ENCODE measurements at regions not wholly inside any gene's neighbourhood (a gene's known extent, or its start where the extent isn't known, plus 50 kb on each side); places are given as distances from the start of the nearest gene placed in this dataset.
"Not testable (repeated sequence)": the region's sequence is repeated elsewhere in the genome, so short reads cannot be mapped to it uniquely, and the experiment has no call there.

DNA sequence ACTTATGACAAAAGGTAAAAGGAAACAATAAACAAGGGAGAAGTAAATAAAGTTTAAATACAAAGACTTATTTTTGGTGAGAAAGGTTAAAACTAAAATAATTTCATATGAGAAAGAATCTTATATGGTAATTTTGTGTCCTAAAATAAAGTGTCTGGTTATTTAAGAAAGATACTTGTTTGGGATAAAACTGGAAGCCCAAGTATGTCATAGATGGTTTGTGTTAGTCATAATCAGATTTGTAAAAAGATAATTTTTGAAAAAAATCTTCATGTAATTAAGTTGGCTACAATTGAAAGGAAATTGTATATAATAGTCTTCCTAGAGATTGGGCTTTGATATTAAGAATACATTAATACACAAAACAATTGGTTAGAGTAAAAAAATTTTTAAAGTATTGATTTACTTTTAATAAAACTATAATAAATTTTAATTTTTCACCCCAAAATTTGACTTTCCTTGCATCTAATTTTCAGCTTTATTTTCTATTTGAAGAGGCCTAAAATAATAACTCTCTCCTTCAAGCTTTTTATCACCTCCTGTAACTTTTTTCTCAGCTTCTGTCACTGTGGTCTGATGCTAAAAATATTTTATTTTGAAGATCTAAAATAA is 315.6 kb downstream of the SLITRK5 start:
- DNase-seq: no peak

DNA sequence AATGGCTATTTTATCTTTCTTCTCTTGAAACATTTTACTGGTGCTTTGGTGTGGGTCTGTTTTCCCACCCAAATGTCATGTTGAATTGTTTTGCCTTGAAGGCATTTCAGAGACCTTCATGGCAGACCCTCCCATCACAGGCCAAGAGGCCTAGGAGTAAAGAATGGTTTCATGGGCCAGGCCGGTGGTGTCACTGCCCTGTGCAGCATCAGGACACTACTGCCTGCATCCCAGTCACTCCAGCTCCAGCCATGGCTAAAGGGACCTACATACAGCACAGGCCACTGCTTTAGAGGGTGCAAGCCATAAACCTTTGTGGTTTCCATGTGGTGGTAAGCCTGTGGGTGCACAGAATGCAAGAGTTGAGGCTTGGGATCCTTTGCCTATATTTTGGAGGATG is 326.9 kb downstream of the SLITRK5 start:
- no peak for DNase-seq

DNA sequence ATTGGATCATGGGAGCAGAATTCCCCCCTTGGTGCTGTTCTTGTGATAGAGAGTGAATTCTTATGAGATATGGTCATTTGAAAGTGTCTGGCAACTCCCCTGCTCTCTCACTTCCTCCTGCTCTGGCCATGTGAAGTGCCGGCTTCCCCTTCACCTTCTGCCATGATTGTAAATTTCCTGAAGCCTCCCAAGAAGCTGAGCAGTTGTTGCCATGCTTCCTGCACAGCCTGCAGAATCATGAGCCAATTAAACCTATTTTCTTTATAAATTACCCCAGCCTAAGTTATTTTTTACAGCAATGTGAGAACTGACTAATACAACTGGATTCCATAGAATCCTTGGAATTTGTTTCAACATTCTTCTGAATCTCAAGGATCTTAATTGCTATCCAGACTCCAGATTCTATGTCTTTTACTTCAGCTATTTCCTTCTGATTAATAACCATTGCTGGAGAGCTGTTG is 328.1 kb downstream of the SLITRK5 start:
- no peak for DNase-seq

DNA sequence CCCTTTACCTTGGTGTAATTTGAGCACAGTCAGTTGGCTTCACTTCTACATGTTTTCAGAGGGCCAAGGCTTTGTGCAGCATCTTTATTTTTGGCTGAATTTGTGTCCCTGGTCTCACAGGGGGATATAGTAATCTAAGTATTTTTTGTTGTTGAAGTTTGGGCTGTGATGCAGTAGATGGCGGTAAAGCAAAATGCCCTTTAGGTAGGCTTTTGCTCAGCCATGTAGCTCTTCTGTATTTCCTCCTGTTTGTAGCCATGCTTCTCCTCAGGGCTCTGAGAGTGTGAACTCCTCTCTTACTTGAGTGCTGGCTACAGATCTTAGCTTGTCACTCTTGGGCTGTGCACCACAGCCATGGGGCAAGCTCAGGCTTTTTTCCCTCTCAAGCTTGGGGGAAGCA is 328.6 kb downstream of the SLITRK5 start:
- no peak for DNase-seq

DNA sequence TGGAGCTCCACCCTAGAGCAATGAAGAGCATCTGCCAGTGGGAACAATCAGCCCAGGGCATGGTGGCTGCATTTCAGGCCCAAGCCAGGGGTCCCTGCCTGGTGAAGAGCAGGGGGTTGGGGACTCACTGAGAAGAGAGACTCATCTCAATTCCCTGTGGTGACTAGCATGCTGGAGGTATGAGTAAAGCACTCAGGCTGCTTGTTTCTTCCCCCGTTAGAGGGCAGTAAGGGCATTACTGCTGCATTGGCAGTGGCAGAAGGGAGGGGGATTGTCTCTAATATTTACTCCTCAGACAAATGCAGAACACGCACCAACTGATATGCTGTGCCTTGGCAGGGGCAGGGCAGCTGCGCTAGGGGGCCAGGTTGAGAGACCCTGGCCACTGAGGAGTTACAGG is 329.1 kb downstream of the SLITRK5 start:
- no peak for DNase-seq

DNA sequence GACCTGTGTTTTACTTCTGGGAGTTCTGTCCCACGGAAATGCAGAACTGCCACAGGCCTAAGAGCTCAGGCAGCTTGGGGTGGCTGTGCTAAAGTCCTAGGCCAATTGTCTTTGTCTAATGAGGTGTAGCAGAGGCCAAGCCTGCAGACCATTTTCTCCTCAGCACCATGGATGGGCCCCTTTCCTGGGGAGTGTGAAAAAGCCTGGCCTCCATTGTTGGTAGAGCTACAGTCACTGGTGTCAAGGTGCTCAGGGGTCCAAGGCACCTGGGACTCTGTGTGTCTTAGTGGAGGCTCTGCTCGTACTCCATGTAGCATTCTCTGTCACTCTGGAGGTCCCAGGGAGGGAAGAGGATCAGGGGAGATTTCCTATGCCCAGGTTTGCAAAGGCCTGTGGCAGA is 329.6 kb downstream of the SLITRK5 start:
- no peak for DNase-seq

DNA sequence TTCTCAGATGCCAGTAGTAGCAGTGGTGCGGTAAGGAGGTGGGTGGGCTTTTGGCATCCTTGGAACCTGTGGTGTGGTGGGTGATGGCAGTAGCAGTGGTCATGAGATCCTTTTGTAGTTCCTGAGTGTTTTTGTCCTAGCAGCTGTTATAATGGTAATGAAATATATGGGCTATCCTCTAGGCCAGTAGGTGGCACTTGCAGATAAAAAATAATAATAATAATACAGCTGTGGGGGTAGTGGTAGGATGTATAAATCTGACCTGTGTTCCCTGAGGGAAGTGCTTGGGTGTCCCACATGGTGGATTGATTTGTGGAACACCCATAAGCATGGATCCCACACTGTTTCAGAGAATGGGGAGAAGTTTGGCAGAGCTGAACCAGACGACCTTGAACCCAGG is 334.0 kb downstream of the SLITRK5 start:
- no peak for DNase-seq

DNA sequence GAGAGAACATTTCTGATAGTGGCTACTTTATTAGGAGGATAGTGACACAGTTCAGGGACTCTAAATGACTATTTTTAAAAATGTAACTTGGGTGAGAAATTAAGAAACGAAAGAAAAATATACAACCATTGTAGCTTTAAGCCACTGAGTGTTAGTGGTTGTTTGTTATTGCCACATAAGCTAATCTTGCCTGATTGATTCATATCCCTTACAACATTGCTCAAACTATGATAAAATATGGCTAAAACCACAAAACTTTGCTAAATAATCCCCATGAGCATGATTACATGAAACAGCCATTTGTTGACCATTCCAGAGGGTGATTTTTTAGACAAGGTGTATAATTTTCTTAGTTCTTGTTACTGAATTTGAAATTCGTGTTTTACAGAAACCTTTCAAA is 343.4 kb downstream of the SLITRK5 start:
- DNase-seq: no peak

DNA sequence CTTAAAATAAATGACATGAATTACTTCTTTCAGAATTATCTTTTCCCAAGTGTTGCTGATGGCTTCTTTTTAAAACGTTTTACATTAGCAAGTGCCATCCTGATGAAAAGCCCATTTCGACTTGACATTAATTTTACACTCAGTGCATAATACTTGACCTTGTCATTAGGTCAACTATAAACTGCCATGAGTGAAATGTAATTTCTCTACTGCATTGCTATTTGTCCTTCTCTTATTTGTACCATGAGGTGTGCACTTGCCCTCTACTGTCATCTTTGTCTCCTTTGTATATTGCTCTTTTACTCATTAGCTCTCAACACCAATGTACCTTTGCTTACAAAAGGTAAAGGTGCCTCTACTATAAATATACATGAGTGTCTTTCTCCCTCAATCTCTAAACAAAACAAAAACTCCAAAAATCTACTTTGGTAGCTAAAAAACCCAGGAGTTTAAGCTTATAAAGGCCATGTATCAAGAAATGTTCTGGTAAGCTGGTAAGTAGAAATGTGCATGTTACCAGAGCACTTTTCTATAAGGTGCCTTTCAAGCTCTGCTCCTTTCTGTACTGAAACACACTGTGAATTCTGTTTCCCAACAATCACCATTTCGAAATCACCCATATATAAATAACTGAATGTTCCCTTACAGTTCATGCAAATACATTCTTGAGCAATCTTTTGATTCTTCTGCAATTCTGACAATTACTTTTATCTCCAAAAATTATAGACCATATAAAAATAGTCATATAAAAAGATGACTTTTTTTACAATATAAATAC is 351.4 kb downstream of the SLITRK5 start:
- no peak for DNase-seq

DNA sequence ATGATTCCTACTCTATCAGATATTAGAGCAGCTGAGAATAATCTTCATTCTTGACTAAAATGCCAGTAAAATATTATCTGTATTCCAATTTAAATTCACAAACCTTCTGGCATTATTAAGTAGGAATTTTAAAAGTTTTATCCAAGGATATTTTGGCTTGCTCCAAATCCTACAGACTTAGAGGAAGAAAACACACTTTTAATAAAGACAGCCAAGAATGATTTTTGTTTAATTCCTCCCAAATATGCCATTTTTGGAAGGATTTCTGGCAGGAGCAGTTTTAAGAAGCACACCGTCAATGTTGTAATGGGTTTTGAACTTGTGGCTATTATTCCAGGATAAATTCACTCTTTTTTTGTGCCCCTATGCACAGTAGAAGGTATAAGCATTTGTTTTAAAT is 355.1 kb downstream of the SLITRK5 start:
- DNase-seq: no peak

DNA sequence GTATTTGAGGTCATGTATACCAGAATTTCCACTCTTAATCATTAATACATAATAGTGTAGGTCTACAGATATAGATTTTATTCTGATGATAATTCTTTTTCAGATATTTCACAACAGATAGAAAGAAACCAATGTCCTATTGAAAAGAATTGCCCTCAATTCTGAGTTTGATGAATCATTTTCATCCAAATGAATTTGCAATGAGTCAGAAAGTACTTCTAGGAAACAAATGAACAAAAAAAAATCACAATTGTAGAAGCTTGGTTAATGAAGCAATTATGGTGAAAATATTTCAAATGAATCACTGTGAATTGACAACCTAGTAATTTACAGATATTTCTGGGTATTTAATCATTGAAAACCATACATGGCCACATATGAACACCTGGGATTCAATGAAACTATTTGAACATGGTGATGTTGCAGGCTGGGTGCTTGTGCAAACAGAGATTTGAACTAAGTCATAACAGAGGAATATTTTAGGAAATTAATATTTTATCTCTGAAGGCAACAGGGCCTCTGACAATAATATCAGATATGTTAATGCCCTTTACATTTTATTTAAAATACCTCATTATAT is 360.9 kb downstream of the SLITRK5 start:
- no peak for DNase-seq

DNA sequence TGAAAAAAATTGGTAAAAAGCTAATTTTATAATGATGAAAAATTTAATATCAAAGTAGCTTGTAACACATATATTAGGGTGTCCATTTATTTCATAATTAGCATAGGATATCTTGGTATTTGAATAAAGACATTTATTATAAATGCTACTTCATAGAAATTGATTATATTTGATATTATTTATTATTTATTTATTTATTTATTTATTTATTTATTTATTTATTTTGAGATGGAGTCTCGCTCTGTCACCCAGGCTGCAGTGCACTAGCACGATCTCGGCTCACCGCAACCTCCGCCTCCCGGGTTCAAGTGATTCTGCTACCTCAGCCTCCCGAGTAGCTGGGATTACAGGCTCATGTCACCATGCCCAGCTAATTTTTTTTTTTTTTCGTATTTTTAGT is 365.0 kb downstream of the SLITRK5 start:
- not testable (repeated sequence) for DNase-seq

DNA sequence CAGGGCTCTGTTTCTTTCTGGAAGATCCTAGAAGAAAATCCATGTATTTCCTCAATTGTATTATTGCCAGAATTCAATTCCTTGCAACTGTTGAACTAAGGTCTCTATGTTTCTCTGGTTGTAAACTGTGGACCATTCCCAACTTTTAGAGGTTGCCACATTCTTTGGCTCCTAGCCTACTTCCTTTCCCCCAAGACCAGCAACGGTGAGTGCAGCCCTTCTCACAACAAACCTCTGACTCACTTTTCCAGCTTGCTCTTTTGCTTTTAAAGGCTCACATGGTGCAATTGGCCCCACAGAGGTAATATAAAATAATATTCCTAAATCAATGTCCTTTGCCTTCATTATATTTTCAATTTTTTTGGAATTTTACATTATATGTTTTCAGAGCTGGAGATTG is 371.3 kb downstream of the SLITRK5 start:
- DNase-seq: no peak

DNA sequence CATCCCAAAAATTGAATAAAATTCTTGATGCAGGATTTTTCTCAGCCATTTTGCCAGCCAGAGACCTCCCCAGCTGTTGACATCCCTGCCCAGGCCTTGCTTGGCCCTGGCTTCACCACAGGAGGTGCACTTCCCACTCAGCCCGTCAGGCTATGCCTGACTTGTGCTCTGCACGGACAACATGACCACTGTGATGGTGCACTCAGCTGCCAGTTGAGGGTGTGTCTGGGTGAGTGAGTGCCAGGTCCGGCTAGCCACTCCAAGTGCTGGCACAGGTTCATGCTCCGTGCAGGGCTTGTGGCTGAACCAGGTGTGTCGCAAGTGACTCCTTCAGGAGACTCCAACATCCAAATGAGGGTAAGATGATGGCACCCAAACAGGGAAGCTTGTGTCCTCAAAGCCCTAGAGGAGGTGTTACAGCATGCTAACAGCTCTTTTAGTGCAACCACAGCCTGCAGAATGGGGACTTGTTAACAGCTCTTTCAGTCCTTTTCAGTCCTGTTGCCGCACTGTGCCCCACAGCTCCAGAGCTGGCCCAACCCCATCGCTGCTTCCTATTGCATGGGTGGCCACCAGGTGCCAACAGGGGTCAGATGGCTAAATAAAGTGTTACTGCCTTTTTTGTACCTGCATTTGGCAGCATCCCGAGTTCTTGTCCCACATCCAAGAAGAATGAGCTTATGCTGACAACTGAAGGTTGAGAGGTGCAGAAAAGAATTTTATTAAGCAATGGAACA is 380.7 kb downstream of the SLITRK5 start:
- DNase-seq: no peak

DNA sequence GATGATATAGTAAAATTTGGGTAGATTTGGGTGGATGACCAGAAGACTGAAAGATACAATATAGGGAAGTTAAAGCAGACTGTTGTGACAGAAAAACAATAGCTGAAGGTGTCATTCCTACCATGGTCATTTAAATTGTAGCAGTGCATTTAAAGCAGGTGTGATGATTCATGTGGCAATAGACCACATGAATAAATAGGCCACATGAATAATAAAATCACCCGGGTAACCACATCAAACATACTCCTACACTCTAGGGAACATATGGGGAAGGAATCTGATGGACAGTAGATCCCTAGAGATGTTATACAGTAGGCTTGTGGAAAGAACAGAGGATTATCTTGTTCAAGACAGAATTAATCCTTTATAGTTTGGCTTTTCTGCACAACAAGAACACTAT is 392.6 kb downstream of the SLITRK5 start:
- no peak for DNase-seq

DNA sequence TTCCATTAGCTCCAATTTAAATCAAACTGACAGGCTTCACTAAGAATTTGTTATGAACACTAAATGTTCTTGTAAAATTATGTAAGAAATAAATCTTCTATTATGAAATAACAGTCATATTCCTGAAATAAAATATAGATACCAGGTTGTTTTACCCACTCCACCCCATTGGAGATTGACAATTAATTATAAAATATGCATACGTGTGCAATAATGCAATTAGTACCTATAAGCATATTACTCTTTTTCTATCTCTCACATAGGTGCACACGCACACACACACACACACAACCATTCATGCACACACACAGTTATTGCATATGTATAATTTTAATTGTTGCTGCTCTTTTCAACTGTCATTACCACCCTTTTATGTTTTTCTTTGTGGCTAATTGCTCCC is 395.7 kb downstream of the SLITRK5 start:
- DNase-seq: no peak

DNA sequence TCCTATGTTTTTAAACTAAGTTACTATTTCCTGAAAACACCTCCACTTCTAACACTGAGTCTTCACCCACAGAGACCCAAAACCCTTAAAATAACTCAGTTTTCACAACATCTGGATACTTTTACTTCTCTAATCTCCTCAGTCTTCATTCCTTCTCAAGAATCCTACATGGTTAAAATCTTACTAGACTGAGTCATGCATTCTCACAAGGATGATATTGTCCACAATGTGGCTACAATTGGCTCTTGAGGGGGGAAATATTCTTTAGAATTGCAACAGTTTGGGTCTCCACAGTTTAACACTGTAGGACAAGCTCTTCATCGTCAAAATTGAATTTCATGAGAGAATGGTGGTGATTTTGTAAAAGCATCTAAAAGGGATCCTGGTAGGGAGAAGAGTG is 397.1 kb downstream of the SLITRK5 start:
- no peak for DNase-seq

DNA sequence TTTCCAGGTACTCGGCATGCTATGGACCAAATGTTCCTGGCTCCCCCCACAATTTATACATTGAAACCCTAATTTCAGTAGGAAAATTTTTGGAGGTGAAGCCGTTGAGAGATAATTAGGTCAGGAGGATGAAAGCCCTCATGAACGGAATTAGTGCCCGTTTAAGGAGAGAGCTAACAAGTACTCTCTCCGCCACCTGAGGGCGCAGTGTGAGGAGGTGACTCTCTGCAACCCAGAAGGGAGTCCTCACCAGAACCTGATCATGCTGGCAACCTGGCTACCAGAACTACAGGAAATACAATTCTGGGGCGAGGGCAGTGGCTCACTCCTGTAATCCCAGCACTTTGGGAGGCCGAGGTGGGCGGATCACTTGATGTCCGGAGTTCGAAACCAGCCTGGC is 397.8 kb downstream of the SLITRK5 start:
- no peak for DNase-seq

DNA sequence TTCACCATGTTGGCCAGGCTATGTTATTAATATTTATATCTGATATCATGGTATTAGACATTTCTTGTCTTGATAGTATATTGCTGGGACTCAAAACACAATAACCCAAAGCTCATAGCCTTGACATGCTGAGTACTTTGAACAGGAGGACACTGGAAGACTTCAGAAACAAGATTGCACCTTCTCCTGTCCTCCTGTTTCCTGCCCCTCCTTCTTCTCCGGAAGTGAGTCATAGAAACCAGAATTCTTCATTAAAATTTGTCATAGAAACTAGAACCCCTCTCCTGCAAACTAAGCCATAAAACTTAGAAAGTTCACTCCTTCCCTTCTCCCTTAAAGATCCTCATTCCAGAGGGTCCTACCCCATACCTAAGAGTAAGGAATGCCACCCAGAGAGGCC is 400.2 kb downstream of the SLITRK5 start:
- no peak for DNase-seq

DNA sequence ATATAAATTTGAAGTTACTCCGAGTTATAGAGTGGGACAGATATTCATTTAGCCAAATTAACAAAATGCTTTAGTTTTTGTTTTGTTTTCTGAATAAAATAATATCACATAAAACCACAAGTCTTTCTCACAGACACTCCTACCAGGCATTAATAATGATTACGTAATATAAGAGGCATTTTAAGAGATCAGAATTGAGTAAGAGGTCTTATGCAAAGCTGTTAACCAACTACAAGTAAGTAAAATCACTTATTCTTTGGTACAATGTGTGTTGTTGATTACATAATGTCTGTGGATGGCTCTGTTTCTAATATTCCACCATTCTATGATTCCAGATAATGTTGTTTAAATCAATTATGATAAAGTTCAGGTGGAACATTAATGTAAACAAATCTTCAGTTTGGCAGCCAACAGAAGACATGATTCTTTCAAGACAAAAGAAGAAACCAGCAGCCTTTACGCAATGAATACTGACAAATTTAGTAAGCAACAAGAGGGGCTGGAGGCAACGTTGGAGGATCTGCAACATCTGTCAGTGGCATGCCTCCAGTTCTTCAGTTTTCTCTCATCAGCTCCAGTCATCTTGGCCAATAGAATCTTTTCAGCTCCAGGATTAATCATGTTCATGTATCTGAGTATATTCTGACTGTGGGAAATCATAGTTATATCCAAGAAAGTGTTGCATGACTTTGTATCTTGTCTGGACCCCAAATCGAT is 403.8 kb downstream of the SLITRK5 start:
- no peak for DNase-seq

DNA sequence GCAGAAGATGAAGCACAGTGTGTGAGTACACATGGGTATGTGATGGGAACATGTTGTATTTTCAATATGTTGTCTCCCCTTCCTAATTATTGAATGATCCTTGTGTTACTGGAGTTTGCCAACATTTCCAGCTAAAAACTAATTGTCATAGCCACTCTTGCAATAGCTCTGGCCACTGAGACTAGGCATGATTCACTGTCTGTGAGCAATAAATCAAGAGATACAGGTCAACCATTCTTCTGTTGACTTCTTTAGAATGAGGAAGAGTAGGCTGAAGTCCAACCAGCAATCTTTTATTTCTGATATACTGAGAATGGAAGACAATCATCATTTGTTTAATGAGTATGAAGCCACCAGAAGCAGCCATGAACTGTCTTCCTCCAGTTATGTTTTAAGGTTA is 413.9 kb downstream of the SLITRK5 start:
- no peak for DNase-seq

DNA sequence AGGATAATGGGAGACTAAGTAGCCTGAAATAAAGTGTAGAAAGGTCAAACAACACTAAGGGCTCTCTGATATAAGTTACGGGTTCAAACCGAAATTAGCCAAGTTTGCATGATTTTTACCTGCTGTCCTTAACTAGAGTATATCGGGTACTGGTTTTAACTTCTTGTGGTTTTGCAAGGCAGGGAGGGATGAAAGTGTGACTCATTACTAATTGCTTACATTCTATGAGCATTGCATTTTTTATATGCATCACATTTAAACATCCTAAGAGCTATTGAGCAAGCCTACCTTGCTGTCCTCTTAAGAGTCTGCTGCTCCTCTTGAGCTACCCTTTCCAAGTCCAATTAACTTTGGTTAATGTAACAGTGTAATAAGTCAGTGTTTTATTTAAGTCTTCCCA is 415.4 kb downstream of the SLITRK5 start:
- no peak for DNase-seq

DNA sequence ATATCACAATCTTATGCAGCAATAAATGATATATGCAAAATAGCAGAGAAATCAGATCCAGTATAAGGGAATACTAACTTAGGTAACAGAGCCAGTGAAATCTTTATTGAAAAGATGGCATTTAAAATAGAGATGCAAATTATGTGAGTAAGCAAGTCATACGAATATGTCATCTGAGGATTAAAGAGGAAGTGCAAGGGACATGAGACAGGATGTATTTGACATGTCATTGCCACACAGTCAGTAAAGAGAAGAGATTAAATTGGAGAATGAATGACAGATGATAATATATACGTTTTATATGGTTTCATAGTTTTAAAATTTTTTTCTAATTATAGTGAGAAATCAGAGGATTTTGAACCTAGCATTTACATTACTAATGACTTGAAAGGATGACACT is 426.4 kb downstream of the SLITRK5 start:
- DNase-seq: no peak

All from right forelimb (tissue), 1 donor.